ENCODE measurements at regions not wholly inside any gene's neighbourhood (a gene's known extent, or its start where the extent isn't known, plus 50 kb on each side); places are given as distances from the start of the nearest gene placed in this dataset.

- Histone ChIP-seq H3K36me3 (ENCODE audit: control insufficient read depth, insufficient read depth, low read length) (no peaks in the 10 kb centered on the region), H3K4me3 (ENCODE audit: low read depth, low read length) (no peak overlapping the region), H3K27me3 (ENCODE audit: control insufficient read depth, insufficient read depth, low read length) (no peaks in the 10 kb centered on the region)
- no peak for TF ChIP-seq CTCF (IDR thresholded peaks at IDR 0.05; ENCODE audit: insufficient read depth, low read depth, low read length)
- DNase-seq (ENCODE audit: low read depth): no peak
- ChIA-PET POLR2A (no interaction called here), CTCF (no interaction called here)
Observed at GRCh38 chr2:58612973-58613372, 371.8 kb upstream of the FANCL start.

- Histone ChIP-seq H3K27me3 (ENCODE audit: control insufficient read depth, insufficient read depth, low read length) (no peaks in the 10 kb centered on the region), H3K36me3 (ENCODE audit: control insufficient read depth, insufficient read depth, low read length) (no peaks in the 10 kb centered on the region), H3K4me3 (ENCODE audit: low read depth, low read length) (no peak overlapping the region)
- ChIA-PET CTCF (no interaction called here), POLR2A (no interaction called here)
- TF ChIP-seq CTCF (IDR thresholded peaks at IDR 0.05; ENCODE audit: insufficient read depth, low read depth, low read length): no peak
- DNase-seq (ENCODE audit: low read depth): no peak
Observed at GRCh38 chr2:58609326-58609725, 368.2 kb upstream of the FANCL start.

GRCh38 chr2:58608146-58608545 is 367.0 kb upstream of the FANCL start:
- ChIA-PET POLR2A (no interaction called here), CTCF (no interaction called here)
- no peak for TF ChIP-seq CTCF (IDR thresholded peaks at IDR 0.05; ENCODE audit: insufficient read depth, low read depth, low read length)
- DNase-seq (ENCODE audit: low read depth): no peak
- no peak overlapping the region for H3K4me3 ChIP-seq (ENCODE audit: low read depth, low read length)
- no peaks in the 10 kb centered on the region for H3K36me3 ChIP-seq (ENCODE audit: control insufficient read depth, insufficient read depth, low read length)
- H3K27me3 ChIP-seq (ENCODE audit: control insufficient read depth, insufficient read depth, low read length): no peaks in the 10 kb centered on the region

GRCh38 chr2:58607448-58607847 is 366.3 kb upstream of the FANCL start:
- ChIA-PET POLR2A (no interaction called here), CTCF (no interaction called here)
- no peaks in the 10 kb centered on the region for H3K27me3 ChIP-seq (ENCODE audit: control insufficient read depth, insufficient read depth, low read length)
- no peak overlapping the region for H3K4me3 ChIP-seq (ENCODE audit: low read depth, low read length)
- DNase-seq (ENCODE audit: low read depth): no peak
- no peak for TF ChIP-seq CTCF (IDR thresholded peaks at IDR 0.05; ENCODE audit: insufficient read depth, low read depth, low read length)
- no peaks in the 10 kb centered on the region for H3K36me3 ChIP-seq (ENCODE audit: control insufficient read depth, insufficient read depth, low read length)

GRCh38 chr2:58606799-58607198 is 365.7 kb upstream of the FANCL start:
- DNase-seq (ENCODE audit: low read depth): no peak
- ChIA-PET CTCF (no interaction called here), POLR2A (no interaction called here)
- TF ChIP-seq CTCF (IDR thresholded peaks at IDR 0.05; ENCODE audit: insufficient read depth, low read depth, low read length): no peak
- Histone ChIP-seq H3K27me3 (ENCODE audit: control insufficient read depth, insufficient read depth, low read length) (no peaks in the 10 kb centered on the region), H3K36me3 (ENCODE audit: control insufficient read depth, insufficient read depth, low read length) (no peaks in the 10 kb centered on the region), H3K4me3 (ENCODE audit: low read depth, low read length) (no peak overlapping the region)
